Astrocyte of the spinal cord (primary cell): ENCODE measurements at regions not wholly inside any gene's neighbourhood (a gene's known extent, or its start where the extent isn't known, plus 50 kb on each side); places are given as distances from the start of the nearest gene placed in this dataset.
A peak's percentile ranks its signal among the peaks of the same experiment; 100 is the strongest.

Experiments
- DNase-seq: peaks from one replicate; pipeline ENCODE4 v3.0.0; 2011; ENCODE audit warnings: low read depth, low spot score
- H3K4me3 ChIP-seq: 2 replicates; pipeline ENCODE4 v1.5.1; 2011; ENCODE audit warnings: low read depth, mild to moderate bottlenecking, low read length, moderate library complexity
- in situ Hi-C: cut with HindIII; loops from 2 replicates; pipeline ENCODE4 v1.10.0; 2017; ENCODE audit warnings: low sequenced_read_pairs
- TF ChIP-seq, protein P1 (sequence below): IDR thresholded peaks from 2 replicates; pipeline ENCODE4 v1.5.1; 2012; ENCODE audit warnings: low read depth, mild to moderate bottlenecking, low read length, inconsistent platforms

DNA sequence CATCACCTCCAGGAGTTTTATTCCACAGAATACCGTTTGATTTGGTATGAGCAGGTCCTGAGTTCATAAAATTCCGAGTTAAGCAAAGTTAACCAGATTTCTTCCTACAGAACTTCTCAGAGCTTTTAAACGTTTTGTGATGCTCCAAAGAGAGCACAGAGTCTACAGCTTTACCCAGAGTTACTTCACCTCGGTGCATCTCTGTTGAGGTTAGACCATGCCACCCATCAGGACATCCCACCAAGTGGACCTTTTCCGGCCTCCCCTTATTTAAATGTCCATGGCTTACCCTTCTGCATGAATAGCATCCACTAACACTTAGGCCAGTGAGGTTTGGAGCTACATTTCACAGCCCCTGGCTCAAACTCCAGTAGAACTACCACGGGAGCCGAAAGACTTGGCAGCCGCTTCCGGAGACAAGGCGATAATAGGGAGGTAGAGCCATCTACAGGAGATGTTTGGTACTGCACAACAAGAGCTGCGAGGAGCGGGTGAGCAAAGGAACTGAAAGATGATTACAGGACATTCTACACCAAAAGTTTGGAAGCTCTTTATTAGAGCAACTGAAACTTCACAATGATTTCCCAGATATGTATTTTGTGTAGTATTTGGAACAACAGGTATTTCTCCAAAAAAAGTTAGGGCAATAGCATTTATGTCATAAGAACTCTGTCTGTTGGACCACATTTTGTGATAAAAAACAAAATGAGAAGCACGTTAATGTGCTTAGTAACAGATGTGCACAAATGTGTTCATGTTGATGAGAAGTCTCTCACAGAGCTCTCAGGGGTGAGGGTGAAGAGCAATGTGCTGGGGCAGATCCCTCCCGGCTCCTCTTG is 174.7 kb downstream of the HERPUD2 start:
- TF ChIP-seq, protein P1, sequence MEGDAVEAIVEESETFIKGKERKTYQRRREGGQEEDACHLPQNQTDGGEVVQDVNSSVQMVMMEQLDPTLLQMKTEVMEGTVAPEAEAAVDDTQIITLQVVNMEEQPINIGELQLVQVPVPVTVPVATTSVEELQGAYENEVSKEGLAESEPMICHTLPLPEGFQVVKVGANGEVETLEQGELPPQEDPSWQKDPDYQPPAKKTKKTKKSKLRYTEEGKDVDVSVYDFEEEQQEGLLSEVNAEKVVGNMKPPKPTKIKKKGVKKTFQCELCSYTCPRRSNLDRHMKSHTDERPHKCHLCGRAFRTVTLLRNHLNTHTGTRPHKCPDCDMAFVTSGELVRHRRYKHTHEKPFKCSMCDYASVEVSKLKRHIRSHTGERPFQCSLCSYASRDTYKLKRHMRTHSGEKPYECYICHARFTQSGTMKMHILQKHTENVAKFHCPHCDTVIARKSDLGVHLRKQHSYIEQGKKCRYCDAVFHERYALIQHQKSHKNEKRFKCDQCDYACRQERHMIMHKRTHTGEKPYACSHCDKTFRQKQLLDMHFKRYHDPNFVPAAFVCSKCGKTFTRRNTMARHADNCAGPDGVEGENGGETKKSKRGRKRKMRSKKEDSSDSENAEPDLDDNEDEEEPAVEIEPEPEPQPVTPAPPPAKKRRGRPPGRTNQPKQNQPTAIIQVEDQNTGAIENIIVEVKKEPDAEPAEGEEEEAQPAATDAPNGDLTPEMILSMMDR = peak; percentile 89
- in situ Hi-C loops = no loop called here
- DNase-seq = peak; percentile 65
- H3K4me3 ChIP-seq = no peak overlapping the region

DNA sequence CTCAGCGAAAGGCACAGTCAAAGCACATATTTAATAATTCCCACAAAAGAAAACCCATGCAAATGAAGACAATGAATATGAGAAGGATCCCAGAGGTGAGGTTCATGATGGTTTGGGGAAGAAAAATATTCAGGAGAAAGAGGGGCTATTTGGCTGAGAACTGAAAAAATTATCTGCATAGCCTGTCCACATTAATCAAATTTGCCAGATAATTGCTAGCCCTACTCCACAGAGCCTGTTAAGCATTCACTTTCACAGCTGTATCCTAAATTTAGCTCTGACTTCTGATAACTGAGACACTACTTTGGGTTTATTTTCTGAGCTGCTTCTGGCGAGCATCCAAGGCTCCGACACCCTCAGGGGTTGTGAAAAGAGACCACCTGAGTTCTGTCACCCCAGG is 176.2 kb downstream of the HERPUD2 start:
- no peak overlapping the region for H3K4me3 ChIP-seq
- in situ Hi-C loops = no loop called here
- DNase-seq = no peak
- TF ChIP-seq, protein P1 = no peak

DNA sequence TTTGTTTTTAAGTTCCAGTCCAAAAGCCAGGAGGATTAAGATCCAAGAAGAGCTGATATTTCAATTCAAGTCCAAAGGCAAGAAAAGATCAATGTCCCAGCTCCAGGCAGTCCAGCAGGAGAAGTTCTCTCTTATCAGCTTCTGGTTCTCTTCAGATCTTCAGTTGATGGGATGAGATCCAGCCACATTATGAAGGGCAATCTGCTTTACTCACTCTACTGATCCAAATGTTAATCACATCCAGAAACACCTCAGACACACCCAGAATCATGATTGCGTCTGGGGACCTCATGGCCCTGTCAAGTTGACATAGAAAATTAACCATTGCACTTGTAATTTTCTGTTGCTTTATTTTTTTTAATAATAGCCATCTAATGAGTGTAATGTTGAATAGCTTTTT is 178.4 kb downstream of the HERPUD2 start:
- no peak for DNase-seq
- TF ChIP-seq, protein P1 = no peak
- in situ Hi-C loops = no loop called here
- H3K4me3 ChIP-seq = no peak overlapping the region

DNA sequence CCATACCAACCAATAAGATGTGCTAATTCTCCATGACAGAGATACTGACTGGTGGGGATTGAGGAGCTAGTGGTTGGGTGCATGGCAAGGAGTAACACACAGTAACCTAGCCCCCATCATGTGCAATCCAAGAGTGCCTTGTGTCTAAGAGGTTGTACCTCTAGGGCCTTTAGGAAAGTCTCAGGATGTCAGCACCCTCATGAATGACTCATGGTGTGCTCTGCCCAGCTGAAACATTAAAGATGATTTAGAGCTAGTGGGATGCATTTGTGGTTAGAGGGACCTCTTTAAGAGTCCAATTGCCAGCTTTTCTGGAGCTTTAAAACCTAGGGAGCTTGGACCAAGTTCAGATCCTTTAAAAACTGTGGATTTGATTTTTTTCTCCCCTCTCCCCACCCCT is 181.1 kb downstream of the HERPUD2 start:
- in situ Hi-C loops = no loop called here
- DNase-seq = peak; percentile 9
- TF ChIP-seq, protein P1 = no peak
- no peak overlapping the region for H3K4me3 ChIP-seq

DNA sequence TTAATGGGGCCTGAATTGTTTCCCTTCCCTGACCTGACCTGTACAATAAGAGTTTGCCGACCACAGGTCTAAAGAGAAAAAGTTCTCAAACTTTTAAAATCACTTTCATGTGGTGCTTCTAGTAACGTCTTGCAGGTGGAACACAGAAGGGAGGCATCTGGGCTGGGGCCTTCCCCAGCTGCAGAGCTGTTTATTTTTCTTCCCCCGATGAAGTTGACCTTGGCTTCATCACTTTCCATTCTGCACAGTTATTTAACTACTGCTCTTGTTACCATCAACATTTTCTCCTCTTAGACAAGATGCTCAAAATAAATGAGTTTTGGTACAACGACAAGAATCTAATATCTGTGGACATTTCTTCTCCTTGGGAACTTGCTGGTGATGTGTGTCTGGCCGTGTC is 181.7 kb downstream of the HERPUD2 start:
- TF ChIP-seq, protein P1 = no peak
- no peak for DNase-seq
- no peak overlapping the region for H3K4me3 ChIP-seq
- in situ Hi-C loops = no loop called here

DNA sequence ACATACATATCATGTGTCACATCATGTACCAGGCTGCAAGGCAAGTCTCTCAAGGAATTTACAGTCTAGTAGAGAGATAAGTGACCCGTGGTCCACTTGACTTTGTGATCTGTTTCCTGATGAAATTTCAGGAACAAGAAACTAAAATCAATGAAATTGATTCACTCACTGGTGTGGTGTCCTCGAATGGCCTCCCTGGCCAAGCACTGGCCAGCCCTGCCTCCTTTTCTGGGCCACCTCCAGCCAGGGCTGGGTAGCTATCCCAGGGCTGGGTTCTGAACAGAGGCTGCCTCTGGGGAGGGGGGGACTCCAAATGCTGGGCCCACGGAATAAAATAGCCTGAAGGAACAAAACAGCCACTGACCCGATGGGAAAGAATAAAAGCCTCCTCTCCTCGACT is 182.2 kb downstream of the HERPUD2 start:
- no peak overlapping the region for H3K4me3 ChIP-seq
- in situ Hi-C loops = no loop called here
- DNase-seq = no peak
- TF ChIP-seq, protein P1 = no peak
